ENCODE measurements at regions not wholly inside any gene's neighbourhood (a gene's known extent, or its start where the extent isn't known, plus 50 kb on each side); places are given as distances from the start of the nearest gene placed in this dataset.

DNA sequence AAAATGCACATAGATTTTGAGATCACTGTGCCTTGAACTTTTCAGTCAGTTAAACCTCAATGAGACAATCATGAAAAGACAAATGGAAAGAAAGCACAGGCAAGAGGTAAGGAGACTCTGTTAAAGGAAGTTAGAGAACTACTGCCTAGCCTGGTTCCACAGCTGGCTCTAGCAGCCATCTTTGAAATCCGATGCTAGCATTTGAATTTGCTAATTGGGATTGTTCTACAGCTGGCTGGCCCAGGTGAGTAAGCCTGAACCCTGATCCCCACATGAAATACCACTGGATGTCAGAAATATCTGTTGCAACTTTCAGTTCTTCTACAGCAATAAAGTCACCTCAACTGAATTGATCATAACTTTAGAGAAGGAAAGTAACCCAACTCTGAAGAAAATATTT lies 315.2 kb upstream of the CHAC2 start:
- no peak for TF ChIP-seq POLR2A (IDR thresholded peaks at IDR 0.05)
- TF ChIP-seq, protein P1, sequence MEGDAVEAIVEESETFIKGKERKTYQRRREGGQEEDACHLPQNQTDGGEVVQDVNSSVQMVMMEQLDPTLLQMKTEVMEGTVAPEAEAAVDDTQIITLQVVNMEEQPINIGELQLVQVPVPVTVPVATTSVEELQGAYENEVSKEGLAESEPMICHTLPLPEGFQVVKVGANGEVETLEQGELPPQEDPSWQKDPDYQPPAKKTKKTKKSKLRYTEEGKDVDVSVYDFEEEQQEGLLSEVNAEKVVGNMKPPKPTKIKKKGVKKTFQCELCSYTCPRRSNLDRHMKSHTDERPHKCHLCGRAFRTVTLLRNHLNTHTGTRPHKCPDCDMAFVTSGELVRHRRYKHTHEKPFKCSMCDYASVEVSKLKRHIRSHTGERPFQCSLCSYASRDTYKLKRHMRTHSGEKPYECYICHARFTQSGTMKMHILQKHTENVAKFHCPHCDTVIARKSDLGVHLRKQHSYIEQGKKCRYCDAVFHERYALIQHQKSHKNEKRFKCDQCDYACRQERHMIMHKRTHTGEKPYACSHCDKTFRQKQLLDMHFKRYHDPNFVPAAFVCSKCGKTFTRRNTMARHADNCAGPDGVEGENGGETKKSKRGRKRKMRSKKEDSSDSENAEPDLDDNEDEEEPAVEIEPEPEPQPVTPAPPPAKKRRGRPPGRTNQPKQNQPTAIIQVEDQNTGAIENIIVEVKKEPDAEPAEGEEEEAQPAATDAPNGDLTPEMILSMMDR (IDR thresholded peaks at IDR 0.05), result no peak
